GM19438 (cell line): ENCODE measurements at regions not wholly inside any gene's neighbourhood (a gene's known extent, or its start where the extent isn't known, plus 50 kb on each side); places are given as distances from the start of the nearest gene placed in this dataset.

Source experiments
- ATAC-seq: cut with Tn5 transposase; IDR thresholded peaks from one replicate; pipeline ENCODE4 v1.9.1; 2021; ENCODE audit warnings: low read depth; ENCODE audit not compliant: unreplicated experiment

DNA sequence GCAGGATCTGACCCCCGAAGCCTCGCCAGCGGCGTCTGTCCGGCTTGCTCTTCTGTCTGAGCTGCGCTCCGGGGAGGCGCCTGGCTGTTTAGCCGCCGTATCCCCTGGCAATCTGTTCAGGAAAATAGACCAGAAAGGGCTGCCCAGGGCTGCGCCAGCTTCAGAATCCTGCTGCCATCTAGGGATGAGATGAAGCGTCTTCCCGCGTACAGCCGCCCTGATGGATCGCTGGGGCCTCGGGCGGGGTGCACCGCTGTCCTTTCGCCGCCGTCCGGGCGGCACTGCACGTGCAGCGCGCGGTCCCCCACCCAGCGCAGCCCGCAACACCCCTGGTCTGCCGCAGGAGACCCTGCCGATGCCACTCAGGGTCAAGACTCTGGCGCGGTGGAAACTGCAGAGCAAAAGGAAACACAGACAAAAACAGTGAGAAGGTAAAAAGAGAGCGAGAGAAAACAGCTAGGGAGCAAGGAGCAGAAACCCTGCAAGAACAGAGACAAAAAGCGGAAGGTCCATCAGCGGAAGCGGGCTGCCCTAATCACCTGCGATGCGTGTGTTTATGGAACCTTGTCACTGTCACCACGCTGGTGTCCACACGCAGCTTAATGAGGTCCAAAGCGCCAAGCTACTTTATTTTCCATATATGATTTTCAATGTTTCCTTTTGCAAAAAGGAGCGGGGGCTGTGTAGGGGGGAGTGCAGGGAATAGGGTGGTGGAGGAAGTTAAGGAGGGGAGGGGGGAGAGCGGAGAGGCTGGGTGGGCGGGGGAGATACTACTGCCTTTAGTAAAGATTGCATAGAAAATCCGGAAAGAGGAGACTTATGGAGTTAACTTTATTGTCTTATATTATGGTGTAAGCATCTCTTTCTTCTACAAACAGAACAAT, 2113.3 kb upstream of the PIK3C3 start:
- ATAC-seq: no peak

DNA sequence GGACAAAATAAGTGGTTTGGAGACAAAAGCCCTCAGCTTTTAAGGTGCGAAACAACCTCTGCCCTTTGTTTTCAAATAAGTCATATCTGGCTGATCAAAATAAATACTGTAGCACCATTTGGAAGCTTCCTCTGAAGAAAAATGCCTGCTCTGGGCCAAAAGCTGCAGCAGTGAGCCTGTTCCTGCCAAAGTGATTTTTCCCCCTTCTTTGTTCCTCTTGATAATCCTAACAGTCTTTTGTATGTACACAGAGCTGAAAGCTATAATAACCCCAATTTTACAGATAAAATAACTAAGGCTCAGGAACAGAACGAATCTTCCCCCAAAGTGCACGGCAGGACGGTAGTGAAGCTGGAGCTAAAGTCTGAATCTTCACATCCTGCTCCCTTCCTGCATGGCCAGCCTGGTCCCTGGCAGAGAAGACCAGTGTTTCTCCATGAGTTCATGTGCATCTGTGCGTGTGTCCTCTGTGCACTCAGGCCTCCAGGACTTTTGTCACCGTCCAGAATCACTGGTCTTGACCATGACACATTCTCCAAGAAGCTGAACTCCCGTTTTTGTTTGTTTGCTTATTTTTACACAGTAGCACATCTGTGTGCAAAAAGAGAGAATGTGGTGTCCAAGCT, 2114.1 kb upstream of the PIK3C3 start:
- ATAC-seq: no peak

DNA sequence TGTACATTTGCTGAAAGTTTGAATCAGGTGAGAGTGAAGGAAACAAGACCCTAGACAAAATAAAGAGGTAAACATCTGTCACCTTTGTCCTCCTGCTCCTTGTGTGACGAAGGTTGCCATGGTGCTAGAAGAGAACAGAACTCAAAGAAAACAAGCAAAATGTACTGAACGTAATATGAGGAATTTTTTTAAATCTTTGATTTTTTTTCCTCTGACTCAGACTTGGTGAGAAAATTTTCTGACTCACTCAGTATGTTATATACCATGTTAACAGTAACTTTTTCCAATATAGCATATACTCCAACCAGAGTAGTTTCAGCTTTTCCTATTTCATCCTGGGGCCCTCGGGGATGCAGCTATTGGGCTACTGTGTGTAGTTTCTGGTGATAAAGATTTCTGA, 2114.6 kb upstream of the PIK3C3 start:
- ATAC-seq: no peak

DNA sequence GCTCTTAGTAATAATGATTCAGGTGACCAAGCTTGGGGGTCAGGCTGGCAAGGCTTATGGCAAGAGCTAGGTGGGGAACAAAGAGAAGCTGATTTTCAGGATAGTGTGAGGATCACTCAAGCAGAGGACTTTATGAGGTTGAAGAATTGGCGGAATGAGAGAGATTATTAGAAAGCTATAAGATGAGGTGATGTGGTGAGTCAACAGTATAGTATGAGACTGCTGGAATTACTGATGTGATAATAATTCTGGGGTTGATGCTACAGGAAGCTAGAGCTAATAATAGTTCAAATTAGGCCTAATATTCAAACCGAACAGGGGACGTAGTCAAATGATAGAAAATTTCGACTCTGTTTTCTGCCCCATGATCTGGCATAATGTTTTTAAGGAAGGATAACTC, 2115.3 kb upstream of the PIK3C3 start:
- no peak for ATAC-seq

DNA sequence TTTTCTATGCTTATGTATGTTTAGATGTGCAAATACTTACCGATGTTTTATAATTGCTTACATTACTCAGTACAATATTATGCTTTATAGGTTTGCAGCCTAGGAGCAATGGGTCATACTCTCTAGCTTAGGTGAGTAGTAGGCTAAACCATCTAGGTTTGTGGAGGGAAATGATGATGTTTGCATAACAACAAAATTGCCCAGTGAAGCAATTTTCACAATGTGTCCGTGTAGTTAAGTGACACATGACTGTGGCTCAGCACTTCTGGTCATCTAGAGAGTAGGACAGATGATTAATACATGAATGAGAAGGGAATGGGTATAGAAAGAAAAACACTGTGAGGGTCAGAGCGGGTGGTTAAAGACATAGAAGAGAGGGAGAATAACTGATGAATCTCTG, 2116.2 kb upstream of the PIK3C3 start:
- ATAC-seq: no peak

DNA sequence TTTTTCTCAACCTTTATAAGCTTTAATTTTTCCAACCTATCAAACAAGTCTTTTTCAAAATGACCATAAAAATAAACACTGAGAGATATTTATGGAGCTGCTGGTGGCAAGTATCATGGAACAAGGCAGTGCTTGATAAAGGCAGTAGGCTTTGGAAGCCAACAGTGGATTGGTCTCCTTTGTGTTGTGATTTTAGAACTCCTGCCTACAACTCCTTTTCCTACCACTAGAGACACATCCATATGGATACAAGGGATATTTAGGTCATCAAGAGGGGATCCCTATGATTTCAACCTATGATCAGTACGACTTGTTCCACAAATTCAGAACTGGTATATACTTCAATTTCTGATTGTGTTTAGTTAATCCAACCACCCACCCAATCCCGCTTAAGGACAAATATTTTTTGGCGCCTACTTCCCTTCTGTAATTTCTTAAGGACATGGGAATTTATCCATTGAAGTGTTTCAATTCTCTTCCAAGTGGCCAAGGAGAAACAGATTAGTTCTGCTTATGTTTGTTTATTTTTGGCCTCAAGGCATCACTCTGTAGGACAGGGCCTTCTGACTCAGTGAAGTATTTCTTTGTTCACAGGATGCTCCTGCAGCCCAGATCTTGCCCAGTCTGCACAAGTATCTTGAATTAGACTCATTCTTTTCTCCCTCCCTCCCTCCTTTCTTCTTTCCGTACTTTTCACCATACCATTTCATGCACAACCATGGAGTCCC, 2119.6 kb upstream of the PIK3C3 start:
- ATAC-seq: no peak

DNA sequence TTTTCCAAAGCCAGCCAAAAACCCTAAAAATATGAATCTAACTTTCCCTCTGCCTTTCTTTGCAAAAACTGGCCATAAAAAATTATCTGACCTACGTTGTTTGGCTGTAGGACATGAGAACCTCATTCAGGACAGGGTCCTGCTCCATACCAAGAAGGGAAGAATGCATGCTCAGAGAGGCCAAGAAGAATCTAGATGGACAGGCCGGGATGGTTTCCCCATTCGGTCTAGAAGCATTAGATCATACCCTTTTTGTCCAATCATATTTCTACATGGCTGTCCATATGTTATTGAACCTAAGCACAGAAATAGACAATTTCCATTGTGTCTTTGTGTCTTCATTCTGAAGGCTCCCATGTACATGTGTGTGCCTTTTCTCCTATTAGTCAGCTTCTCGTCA, 2120.4 kb upstream of the PIK3C3 start:
- ATAC-seq: no peak

DNA sequence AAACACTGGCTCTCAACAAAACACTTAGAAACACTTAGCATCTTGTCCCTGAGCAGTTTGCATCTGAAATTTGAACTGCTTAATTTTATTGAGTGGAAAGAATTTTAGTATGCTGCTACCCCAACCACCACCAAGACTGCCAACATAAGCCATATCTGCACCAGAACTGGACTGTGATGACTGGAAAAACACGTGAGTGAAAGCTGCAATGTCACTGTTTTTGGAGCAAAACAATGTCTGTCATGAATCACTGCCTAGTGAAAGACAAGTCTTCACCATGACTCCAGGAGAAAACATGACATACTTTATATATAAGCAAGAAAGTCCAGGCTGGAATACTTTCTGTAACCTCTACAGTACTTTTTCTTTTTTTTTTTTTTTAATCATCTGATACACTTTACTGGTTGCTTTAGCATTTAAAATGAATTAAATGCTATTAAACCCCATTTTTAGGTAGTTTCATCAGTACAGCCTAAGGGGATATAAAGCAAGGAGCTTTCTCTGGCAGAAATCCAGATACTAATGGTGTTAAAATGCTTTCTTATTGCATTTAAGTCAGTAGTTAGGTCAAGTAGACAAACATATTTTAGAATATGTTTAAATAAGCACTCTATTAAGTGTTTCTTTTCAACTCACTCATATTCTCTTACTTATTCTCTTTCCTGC, 2129.4 kb upstream of the PIK3C3 start:
- no peak for ATAC-seq

DNA sequence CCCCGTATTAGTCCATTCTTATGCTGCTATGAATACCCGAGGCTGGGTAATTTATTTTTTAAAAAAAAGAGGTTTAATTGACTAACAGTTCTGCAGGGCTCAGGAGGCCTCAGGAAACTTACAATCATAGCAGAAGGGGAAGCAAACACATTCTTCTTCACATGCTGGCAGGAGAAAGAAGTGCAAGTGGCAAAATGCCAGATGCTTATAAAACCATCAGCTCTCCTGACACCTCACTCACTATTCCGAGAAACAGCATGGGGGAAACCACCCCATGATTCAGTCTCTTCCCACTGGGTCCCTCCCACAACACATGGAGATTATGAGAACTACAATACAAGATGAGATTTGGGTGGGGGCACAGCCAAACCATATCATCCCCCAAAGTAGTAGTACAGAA, 2148.5 kb upstream of the PIK3C3 start:
- ATAC-seq: no peak

DNA sequence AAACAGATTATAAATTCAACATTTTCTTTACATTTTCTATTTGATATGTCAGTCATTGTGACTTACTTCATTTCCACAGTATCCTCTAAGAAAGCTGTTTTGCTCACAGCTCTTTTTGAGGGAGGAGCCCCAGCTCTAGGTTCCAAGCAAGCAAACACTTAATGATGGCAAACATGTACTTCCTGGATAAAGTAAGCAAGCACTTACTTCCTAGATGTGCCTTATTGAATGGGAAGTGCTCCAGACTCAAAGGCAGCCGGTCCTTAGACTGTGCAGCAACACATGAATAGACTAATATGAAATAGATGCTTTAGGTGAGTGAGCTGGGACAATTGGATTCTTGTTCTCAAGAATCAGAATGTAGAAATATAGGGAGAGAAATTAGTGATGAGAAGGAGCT, 2149.8 kb upstream of the PIK3C3 start:
- ATAC-seq: no peak

DNA sequence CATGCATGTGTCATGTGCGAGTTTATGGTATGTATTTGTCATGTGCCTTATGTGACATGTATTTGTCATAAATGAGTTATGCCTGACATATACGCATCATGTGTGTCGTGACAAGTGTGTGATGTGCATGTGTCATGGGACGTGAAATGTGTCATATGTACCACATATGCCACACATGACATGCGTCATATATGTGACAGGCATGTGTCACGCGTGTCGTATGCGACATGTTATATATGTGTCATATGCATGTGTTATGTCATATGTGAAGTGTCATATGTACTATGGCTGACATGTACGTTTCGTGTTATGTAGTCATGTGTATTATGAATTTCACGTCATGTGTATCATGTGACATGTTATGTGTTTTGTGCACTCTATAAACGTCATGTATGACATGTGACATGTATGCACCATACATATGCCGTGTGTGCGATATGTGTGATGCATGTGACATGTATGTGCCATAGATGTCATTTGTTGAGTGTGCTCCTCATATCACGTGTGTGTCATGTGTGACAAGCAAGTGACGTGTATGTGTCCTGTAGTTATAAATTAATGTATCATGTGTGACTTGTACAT, 2152.3 kb upstream of the PIK3C3 start:
- no peak for ATAC-seq

DNA sequence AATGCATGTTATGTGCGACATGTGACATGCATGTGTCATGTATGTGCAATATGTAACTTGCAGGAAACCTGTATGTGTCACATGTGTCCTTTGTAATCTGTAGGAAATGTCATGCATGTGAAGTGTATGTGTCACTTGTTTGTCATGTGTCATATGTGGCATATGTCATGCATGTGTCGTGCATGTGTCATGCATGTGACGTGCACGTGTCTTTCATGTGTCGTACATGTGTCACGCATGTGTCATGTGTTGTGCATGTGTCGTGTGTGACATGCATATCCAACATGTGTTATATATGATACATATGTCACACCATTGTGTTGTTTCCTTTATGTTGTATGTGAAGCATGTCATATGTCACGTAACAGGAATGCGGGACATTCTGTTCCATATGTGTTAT, 2153.2 kb upstream of the PIK3C3 start:
- no peak for ATAC-seq

DNA sequence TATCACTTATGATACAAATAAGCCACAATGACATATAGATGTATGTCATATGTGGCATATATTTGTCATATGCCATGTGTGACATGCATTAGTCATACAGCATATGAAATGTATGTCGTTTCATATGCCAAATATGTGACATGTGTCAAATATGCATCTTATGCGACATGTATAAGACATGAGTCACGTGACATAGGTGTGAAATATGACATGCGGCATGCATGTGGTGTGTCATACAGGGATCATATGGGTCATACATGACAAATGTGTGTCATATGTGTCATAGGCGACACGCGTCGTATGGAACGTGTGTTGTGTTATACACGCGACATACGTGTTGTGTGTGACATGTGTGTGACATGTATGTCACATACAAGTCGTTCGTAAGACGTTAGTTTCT, 2154.0 kb upstream of the PIK3C3 start:
- no peak for ATAC-seq

DNA sequence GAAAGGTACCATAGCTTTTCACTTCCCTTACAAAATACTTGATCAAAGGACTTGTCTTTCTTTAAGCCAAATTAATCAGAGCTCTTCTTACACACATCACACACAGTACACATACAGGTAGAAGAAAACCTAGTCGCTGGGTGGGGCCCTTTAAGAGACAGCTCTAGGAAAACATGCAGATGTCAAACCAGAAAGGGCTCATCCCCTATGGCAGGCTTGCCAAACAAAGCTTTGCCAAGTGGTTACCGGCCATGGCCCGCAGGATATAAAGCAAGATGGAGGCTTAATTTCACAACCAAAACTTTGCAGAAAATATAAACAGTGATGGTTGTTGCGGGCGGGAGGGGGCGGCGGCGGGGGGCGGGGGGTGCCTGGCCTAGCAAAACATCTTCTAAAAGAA, 2156.0 kb upstream of the PIK3C3 start:
- ATAC-seq: no peak

DNA sequence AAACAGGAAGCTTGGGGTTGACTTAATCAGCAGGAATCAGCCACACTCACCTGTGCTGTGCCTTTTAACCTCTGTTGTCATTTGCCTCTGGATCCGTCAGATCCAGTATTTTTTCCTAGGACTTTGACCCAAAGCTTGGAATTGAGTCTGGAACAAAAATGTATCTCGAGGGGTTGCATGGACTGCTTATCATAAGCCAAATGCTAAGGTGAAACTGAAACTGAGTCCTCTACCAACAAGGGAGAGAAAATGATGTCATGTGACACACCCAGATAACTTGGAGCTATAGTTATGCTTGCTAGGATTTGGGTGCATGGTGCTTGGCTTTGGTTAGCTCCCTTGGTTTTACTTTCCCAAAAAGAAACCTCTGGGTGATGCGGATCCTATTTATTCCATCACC, 2158.6 kb upstream of the PIK3C3 start:
- no peak for ATAC-seq

DNA sequence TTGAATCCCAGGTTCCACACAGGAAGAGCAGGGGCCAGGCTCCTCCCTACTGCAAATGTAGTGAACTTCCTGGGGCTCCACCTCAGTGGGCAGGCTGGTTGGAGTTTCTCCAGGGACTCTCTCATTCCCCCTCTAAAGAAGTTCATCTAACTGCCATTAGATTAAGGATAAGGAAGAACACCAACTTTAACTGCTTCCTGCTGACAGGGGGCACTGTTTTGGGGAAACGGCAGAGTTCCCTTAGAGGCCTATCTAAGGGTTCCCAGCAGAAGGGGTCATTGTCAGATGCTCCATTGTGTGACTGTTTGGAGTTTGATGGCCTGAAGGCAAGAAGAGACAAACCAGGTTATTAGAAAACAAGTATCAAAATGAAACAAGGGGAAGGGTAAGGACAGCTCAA, 2159.7 kb upstream of the PIK3C3 start:
- no peak for ATAC-seq

DNA sequence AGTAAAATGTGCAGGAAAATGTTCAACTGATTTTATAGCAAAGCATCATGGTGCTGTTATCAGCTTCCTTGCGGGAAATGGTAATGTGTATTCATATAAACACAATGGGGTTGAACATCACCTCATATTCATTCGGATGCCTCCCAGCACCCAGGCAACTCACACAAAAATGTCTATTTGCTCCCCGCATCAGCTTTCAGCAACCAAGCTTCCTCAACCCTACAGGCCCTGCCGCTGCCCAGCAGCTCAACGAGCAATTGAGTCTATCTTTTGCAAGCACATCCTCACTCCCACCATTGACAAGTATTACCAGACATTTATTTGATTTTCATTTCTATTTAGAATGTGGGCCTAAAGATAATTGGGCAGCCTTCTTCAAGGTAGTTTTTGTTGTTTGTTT, 2161.4 kb upstream of the PIK3C3 start:
- no peak for ATAC-seq

DNA sequence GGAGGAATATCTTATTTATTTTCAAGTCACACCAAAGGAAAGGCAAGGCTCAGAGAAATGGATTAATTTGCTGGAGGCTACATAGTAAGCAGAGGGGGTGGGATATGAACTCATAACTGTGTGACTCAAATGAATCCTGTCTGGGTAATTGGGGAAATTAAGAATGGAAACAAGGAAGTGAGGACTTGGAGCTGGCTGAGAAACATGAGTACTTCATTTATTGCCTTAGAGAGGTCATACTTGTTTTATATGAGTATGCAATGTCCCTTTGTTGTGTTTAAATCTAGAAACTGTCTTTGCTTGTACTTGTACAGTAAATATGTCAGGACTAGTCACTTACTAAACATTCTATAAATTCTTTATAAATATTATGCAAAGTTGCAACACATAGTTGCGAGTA, 2166.7 kb upstream of the PIK3C3 start:
- ATAC-seq: no peak

DNA sequence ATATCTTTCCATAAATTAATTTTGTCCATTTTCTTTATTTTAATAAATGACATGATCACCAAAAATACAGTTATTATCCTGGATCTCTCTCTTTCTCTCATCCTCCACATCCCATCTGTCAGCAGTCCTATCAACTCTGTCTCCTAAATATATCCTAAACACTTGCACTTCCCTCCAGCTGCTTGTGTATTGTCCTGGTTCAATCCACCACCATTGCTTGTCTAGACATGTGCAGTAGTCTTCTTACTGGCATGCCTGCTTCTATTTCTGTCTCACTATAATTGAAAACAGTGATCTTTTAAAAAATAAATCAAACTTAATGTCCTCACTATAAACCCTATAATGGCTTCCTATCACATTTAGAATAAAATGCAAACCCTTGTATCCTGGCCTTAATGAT, 2168.6 kb upstream of the PIK3C3 start:
- ATAC-seq: no peak

DNA sequence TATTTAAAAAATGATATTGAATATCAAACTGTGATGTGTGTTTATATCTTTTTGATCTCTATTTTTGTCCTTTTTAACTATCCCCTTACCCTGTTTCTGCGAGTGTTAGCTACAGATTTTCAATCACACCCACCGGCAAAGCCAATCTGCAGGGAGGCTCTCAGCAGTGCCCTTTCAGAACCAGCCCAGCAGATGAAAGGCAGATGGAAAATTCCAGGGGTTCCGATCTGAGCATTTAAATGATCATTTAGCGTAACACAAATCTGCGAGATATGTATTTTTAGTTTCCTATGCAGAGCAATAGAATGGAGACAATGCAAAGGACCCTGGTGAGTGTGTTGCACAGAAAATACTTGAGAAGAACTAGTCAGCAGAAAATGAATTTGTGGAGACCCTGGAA, 2170.5 kb upstream of the PIK3C3 start:
- ATAC-seq: no peak

DNA sequence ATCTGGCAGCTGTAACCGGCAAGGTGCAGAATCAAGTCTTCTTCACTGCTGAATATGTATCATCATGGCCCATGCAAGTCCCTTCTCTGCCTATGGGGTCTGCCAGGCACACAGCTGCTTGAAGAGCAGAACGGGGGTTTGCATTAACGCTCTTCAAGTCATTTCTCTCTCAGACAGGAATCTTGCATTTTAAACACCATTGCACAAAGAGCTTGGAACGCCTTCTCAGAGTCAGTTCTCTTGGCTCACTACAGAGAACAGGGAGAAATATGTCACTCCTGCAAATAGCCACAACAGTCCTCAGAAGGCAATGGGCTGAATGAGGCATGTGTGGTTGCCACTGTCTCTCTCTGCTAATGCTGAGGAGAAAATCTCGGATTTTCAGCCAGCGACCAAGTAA, 2173.5 kb upstream of the PIK3C3 start:
- ATAC-seq: no peak
